Vagina (tissue), 2 donors: ENCODE measurements at regions not wholly inside any gene's neighbourhood (a gene's known extent, or its start where the extent isn't known, plus 50 kb on each side); places are given as distances from the start of the nearest gene placed in this dataset.

ENCODE experiments used
- CTCF ChIP-seq, 3 experiments: fragments of 450-650 bp in 2 of 3; fragments of 200-600 bp in 1 of 3; sonication (generic) in 1 of 3; IDR thresholded peaks; one replicate each; pipeline ENCODE4 v1.5.1; 2017 to 2019; ENCODE audit warnings: antibody characterized with exemption in 3 of 3, mild to moderate bottlenecking in 2 of 3, moderate library complexity in 2 of 3
- POLR2A ChIP-seq, 2 donors: fragments of 450-650 bp; IDR thresholded peaks; one replicate each; pipeline ENCODE4 v1.6.1; 2017; ENCODE audit warnings: antibody characterized with exemption in 2 of 2, mild to moderate bottlenecking in 2 of 2, moderate library complexity in 2 of 2
- POLR2AphosphoS5 ChIP-seq, 2 donors: sonication (generic); formaldehyde crosslinking; IDR thresholded peaks; one replicate each; pipeline ENCODE4 v1.9.0; 2017; ENCODE audit warnings: antibody characterized with exemption in 2 of 2, mild to moderate bottlenecking in 2 of 2, low read depth in 1 of 2; ENCODE audit not compliant: insufficient read depth in 1 of 2

GRCh38 chr7:25361863-25362262, 133.6 kb upstream of the NPVF start:
- TF ChIP-seq CTCF (IDR thresholded peaks at IDR 0.05) (no peak), POLR2AphosphoS5 (IDR thresholded peaks at IDR 0.05; ENCODE audit: insufficient read depth in 1 of 2, low read depth in 1 of 2) (no peak), POLR2A (IDR thresholded peaks at IDR 0.05) (no peak)
